ENCODE measurements at regions not wholly inside any gene's neighbourhood (a gene's known extent, or its start where the extent isn't known, plus 50 kb on each side); places are given as distances from the start of the nearest gene placed in this dataset.

DNA sequence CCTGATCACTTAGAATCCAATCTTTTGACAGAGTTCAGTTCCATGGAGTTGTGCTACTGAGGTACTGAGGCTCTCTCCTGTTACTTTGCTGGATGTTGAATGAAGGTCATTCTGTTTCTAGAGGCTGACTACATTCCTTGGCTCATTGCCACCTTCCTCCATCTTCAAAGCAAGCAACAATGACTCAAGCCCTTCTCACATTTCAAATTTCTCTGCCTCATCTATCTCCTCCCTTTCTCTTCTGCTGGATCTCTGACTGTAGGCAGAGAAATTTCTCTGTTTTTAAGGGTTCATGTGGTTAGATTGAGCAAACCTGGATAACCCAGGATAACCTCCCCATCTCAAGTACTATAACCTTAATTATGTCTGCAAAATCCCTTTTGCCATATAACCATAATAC, 775.4 kb downstream of the STPG2 start:
- Histone ChIP-seq H2AFZ (ENCODE audit: insufficient read depth, low read depth, low read length, poor library complexity, severe bottlenecking) (no peak overlapping the region), H3K4me1 (ENCODE audit: control insufficient read depth in 1 of 2, insufficient read depth in 2 of 2, low read length in 2 of 2) (no peaks in the 10 kb centered on the region), H3K79me2 (ENCODE audit: insufficient read depth, low read length) (no peaks in the 10 kb centered on the region), H3K4me3 (replicated peaks in 1 of 3; ENCODE audit: low read depth in 2 of 3, low read length in 3 of 3) (no peak overlapping the region), H3K27me3 (ENCODE audit: control insufficient read depth in 2 of 2, insufficient read depth in 2 of 2, low read length in 2 of 2) (no peaks in the 10 kb centered on the region), H3K9me3 (replicated peaks in 1 of 2; ENCODE audit: control insufficient read depth in 1 of 2, insufficient read depth in 1 of 2, low read length in 2 of 2) (peaks cover 6 to 11% of the 10 kb centered on the region in 2 donors), H3K9ac (ENCODE audit: insufficient read depth, low read length, poor library complexity, severe bottlenecking) (no peak overlapping the region), H4K20me1 (ENCODE audit: insufficient read depth, low read length) (no peaks in the 10 kb centered on the region), H3K4me2 (replicated peaks; ENCODE audit: extremely low read depth, low read length, poor library complexity, severe bottlenecking) (no peak overlapping the region), H3K36me3 (replicated peaks in 1 of 2; ENCODE audit: control insufficient read depth in 1 of 2, insufficient read depth in 2 of 2, low read length in 2 of 2) (no peaks in the 10 kb centered on the region), H3K27ac (ENCODE audit: low read depth in 1 of 2, low read length in 2 of 2) (no peak overlapping the region)
- H3K36me3 Mint-ChIP-seq: no peaks in the 10 kb centered on the region
- intact Hi-C loops (cut with micrococcal nuclease): no loop called here
- H3K4me3 Mint-ChIP-seq: no peak overlapping the region
- TF ChIP-seq CTCF (IDR thresholded peaks at IDR 0.05): no peak
- no peaks in the 10 kb centered on the region for H3K27me3 Mint-ChIP-seq (ENCODE audit: low read depth in 3 of 3)
- no peaks in the 10 kb centered on the region for H3K4me1 Mint-ChIP-seq
- H3K27ac Mint-ChIP-seq: no peak overlapping the region
- no peak for DNase-seq
- peaks cover 0 to 11% (median 7%) of the 10 kb centered on the region in 7 donors for H3K9me3 Mint-ChIP-seq

- Histone ChIP-seq H3K27me3 (ENCODE audit: control insufficient read depth in 2 of 2, insufficient read depth in 2 of 2, low read length in 2 of 2) (no peaks in the 10 kb centered on the region), H3K27ac (ENCODE audit: low read depth in 1 of 2, low read length in 2 of 2) (no peak overlapping the region), H3K4me2 (replicated peaks; ENCODE audit: extremely low read depth, low read length, poor library complexity, severe bottlenecking) (no peak overlapping the region), H2AFZ (ENCODE audit: insufficient read depth, low read depth, low read length, poor library complexity, severe bottlenecking) (no peak overlapping the region), H3K9ac (ENCODE audit: insufficient read depth, low read length, poor library complexity, severe bottlenecking) (no peak overlapping the region), H4K20me1 (ENCODE audit: insufficient read depth, low read length) (no peaks in the 10 kb centered on the region), H3K9me3 (replicated peaks in 1 of 2; ENCODE audit: control insufficient read depth in 1 of 2, insufficient read depth in 1 of 2, low read length in 2 of 2) (peaks cover 5 to 7% of the 10 kb centered on the region in 2 donors), H3K79me2 (ENCODE audit: insufficient read depth, low read length) (no peaks in the 10 kb centered on the region), H3K4me3 (replicated peaks in 1 of 3; ENCODE audit: low read depth in 2 of 3, low read length in 3 of 3) (no peak overlapping the region), H3K4me1 (ENCODE audit: control insufficient read depth in 1 of 2, insufficient read depth in 2 of 2, low read length in 2 of 2) (no peaks in the 10 kb centered on the region), H3K36me3 (replicated peaks in 1 of 2; ENCODE audit: control insufficient read depth in 1 of 2, insufficient read depth in 2 of 2, low read length in 2 of 2) (no peaks in the 10 kb centered on the region)
- intact Hi-C loops (cut with micrococcal nuclease): no loop called here
- Mint-ChIP-seq H3K9me3 (peaks cover 0 to 13% (median 3%) of the 10 kb centered on the region in 7 donors), H3K4me1 (no peaks in the 10 kb centered on the region), H3K36me3 (no peaks in the 10 kb centered on the region), H3K27me3 (ENCODE audit: low read depth in 3 of 3) (no peaks in the 10 kb centered on the region), H3K27ac (no peak overlapping the region), H3K4me3 (no peak overlapping the region)
- no peak for TF ChIP-seq CTCF (IDR thresholded peaks at IDR 0.05)
- DNase-seq: no peak
- WGBS (ENCODE audit: insufficient coverage): 80% methylated on average over 1 of the region's 3 CpGs
Observed at GRCh38 chr4:97370568-97370967, 772.7 kb downstream of the STPG2 start.
